Suppressor macrophage (primary cell): ENCODE measurements at regions not wholly inside any gene's neighbourhood (a gene's known extent, or its start where the extent isn't known, plus 50 kb on each side); places are given as distances from the start of the nearest gene placed in this dataset.
A peak's percentile ranks its signal among the peaks of the same experiment; 100 is the strongest.
"Not testable (repeated sequence)": the region's sequence is repeated elsewhere in the genome, so short reads cannot be mapped to it uniquely, and the experiment has no call there.

Experiments
- DNase-seq, 4 experiments: peaks; one replicate each; pipeline ENCODE4 v3.0.0-alpha.2; 2020 to 2022

DNA sequence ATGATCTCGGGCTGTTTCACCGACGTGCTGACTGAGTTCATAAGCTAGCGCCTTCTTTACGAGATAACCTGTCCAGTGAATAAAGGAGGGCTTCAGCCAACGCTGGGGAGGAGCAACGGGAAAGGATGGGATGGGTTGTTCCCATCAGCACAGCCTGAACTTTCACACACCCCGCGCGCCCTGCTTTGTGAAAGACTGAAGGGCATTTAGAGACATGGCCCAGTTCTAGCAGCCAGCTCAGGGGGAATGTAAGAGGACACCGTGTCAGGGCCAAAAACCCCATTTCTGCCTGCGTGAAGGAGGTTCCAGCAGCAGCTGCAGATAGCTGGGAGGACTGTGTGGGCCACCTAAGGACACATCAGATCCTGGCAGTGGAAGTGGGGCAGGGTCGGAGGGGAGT, 255.1 kb upstream of the RAB4A start:
- DNase-seq, result no peak

DNA sequence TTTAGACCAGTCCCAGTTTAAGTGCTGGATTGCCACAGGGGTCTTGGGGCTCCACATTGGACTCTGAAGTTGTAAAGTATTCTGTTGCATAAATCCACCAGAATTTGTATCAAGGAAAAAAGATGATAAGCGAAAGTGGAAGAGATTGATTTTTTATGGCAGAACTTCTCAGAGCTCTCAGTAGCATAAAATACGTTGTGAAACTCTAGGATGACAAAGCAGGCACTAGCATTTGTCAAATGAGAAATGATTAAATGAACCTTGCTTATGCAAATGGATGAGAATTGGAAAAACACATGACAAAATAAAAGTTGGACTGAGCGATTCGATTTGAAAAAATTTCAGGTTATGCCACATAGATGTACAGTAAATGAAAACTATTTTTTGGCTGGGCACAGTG, 253.8 kb upstream of the RAB4A start:
- DNase-seq, result peak in 2 of 4 experiments; percentile 28 to 31

DNA sequence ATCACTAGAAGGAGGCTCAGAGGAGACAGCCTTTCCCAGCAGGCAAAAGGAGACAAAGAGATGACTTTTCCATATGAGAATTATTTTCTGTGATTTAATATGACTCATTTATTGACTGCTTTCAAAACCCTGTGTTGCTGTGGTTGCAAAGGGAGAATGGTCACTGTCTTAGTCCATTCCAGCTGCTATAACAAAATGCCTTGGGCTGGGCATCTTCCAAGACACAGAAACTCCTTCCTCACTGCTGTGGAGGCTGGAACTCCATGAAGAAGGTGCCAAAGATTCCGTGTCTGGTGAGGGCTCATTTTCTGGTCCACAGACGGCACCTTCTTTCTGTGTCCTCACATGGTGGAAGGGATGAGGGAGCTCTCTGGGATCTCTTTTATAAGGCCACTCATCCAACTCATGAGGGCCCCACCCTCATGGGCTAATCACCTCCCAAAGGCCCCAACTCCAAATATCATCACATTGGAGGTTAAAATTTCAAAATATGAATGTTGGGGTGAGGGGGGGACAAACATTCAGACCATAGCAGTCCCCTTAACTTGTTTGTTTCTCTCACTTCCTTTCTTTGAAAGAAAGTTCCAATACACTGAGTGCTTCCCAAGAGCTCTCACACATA, 252.1 kb upstream of the RAB4A start:
- DNase-seq, result no peak

DNA sequence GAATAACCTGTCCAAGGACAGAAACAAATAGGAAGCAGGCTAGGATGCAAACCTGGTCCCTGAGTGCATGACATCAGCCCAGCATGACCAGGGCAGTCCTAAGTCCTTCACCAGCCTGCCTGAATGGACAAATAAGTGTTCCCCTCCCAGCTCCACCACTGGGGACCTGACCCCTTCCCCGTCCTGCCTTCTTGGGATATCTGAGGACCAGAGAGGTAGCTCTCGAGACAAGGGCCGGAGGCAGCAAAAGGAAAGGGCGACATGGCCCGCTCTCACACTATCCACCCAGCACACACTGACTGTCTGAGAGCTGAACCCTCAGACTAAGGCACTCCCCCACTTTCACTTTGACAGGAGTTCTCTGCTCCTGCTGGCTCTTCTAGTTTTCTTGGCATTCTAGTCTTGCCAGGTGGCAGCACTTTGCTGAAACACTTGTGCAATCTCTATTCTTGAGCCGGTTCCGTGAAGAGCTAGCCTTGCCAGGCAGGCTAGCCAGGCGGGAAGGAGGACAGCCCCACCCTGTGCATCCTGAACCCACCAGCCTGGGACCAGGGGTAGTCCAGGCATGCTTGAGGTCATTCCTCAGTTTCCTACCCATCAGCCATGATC, 251.1 kb upstream of the RAB4A start:
- no peak for DNase-seq

DNA sequence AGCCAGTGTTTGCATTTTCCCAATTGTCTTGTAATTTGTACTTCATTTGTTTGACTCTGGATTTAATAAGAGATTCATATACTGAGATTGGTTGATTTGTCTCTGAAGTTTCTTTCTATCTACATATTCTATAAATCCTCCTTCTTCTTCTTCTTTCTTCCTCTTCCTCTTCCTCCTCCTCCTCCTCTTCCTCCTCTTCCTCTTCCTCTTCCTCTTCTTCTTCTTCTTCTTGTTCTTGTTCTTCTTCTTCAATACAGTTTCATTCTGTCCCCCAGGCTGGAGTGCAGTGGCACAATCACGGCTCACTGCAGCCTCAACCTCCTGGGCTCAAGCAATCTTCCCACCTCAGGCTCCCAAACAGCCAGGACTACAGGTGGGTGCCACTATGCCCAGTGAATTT, 249.9 kb upstream of the RAB4A start:
- DNase-seq, result not testable (repeated sequence)

- DNase-seq, result peak; percentile 38 to 65 (median 51)
These were observed 248.1 kb upstream of the RAB4A start for GRCh38 chr1:229022595-229023333.

- DNase-seq, result peak; percentile 78 to 89 (median 88)
These were observed 247.1 kb upstream of the RAB4A start for GRCh38 chr1:229023651-229024300.

GRCh38 chr1:229024528-229025130, 246.3 kb upstream of the RAB4A start:
- DNase-seq, result peak; percentile 70 to 86 (median 83)

- DNase-seq, result no peak
These were observed 245.3 kb upstream of the RAB4A start for GRCh38 chr1:229025576-229025975.

DNA sequence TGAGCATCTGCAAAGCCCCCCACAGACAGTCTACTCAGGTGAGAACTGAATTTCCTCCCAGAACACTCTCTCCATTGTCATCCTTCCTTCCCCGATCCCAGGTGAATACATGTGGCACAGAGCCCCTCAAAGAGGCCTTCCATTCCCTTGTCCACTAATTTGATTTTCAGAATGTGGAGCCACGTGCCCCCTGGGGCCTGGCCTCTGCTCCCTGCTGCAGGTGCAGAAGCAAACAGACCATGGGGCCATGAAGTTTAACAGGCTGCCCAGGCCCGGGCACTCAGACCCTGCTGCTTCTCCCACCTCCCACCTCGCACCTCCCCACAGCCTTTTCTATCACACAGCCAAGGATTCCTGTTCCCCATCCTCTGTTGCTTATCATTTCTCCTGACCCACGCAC, 243.8 kb upstream of the RAB4A start:
- DNase-seq, result no peak

DNA sequence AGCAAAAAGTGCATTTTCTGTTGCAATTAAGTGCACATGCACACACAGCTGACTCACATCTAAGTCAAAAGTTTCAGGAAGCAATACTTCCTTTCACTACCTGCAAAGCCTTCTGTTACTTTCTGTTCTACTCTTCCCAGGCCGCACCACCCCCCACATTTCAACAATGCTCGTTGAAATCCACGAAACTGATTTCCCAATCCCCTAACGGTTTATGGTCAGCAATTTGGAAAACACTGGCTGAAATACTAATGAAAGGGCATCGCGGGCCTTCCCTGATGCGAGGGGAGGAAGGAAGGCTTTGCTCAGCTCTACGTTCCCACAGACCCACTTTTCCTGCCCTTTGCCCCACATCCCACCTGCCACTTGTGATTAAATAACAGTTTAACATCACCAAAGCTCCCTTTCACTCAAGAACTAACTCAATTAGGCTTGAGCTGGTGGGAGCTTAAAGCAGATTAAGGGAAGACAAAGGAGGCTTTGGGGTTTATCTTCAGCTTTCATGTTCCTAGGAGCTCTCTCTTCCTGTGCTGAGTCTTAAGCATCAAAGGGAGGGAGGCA, 243.2 kb upstream of the RAB4A start:
- peak; percentile 68 to 85 (median 77) for DNase-seq

DNA sequence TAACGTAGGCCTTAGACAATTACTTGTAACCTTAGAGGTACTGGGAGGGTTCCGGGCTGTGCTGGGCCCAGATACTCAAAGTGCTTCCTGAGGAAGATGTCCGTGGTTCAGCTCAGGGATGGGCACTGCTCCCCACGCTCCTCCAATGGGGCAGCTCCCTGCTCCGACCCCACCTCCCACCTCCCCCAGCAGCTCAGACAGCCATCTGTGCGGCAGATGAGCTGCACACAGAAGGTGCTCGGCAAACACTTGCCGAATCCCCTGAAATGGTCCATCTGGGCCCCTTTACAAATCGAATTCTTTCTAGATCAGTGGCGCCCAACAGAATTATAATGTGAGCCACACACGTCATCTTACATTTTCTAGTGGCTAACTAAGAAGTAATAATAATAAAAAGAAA, 242.4 kb upstream of the RAB4A start:
- no peak for DNase-seq

GRCh38 chr1:229028987-229029878, 241.7 kb upstream of the RAB4A start:
- DNase-seq, result peak in 2 of 4 experiments; percentile 32 to 45

DNA sequence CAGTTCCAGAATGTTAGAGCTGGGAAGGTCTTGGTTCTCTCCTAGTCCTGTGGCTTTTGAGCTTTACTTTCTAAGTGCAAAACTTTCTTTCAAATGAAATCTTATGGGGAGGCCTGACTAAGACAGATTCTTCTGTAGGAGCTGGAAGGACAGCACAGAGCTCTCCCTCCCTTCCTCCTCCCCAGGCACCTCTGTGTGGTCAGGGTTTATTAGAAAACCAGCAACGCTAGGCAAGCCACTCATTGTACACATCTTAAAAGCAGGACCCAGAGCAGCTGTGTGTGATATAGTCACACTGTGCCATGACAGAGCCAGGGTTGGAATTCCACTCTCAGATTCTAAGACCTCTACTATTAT, 241.1 kb upstream of the RAB4A start:
- peak in 1 of 4 experiments; percentile 31 for DNase-seq

DNA sequence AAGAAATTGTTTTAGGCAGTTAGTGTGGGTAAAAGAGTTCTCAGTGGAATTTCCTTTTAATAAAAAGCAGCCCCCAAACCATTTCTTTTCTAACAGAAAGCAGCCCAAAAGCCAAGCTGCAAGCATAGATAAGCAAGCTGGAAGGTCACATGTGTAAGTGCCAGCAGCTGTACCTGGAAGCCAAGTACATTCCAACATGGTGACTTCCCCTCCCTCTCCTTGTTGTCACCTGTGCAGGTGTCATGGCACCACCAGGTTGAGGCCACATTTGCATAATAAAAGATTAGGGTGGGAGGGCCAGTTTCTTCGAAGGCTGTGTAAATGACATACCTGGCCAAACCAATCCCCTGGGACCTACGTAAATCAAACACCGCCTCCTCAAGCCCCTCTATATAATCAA, 240.3 kb upstream of the RAB4A start:
- no peak for DNase-seq

DNA sequence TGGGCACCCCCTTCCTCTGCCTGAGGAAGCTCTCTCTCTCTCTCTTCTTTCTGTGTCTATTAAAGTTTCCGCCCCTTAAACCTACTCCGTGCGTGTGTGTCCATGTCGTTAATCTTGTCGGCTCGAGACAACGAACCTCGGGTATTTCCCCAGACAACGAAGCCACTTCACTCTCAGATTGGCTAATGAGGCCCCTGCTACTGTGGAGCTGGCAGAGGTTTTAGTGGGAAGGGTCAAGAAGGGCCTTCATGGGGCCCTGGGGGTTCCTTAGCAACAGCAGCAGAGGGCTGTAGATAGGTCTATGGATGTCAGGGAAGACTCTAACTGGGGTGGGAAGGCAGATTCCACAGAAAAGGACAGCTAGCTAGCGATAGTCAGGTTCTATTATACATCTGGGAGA, 239.8 kb upstream of the RAB4A start:
- no peak for DNase-seq

DNA sequence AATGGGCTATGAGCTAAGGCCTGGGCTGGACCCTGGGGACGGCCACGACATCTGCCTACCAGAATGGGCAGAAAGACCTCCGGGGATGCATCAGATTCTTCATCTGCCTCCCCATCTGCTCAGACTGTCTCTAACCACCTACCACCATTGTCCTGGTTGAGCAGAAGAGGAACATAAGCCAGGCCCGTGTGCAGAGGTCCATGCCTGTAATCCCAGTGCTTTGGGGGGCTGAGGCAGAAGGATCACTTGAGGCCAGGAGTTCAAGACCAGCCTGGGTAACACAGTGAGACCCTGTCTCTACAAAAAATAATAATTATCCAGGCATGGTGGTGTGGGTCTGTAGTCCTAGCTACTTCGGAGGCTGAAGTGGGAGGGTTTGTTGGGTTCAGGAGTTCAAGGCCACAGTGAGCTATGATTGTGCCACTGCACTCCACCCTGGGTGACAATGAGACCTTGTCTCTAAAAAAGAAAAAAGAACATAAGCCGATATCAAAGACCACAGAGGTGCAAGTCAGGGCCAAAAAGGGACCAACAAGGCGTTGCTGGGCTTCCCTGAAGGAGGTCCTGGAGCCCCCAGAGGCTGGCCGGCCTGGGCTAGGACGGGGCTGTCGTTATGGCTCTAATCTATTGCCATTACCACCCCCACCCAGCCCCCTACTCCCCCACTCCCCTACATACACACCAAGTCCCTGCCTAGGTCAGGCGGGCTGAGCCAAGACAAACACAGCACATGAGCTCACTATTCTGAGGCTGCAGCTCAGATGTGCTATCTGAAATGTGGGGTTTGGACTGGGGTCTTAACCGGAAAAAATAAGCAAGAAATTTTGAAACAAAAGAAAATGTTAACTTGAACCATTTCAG, 239.2 kb upstream of the RAB4A start:
- DNase-seq, result no peak

DNA sequence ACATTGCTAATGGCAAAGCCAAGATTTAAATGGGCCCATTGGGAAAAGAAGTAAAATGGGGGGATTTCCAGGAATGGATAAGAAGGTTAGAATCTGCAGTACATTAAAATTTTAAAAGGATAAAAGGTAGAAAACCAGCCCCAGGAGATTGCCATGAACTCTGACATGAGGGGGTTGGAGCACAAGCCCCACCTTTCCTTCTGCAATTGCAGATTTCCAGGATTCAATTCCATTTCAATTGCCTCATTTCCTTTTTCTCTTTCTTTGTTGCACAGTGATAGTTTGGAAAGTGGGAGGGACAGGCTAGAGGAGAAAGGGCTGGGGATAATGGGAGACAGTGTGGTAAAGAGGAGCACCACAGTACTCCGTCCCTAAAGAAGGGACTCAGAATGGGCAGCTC, 238.5 kb upstream of the RAB4A start:
- DNase-seq, result no peak

- no peak for DNase-seq
These were observed 237.4 kb upstream of the RAB4A start for GRCh38 chr1:229033480-229033879.

DNA sequence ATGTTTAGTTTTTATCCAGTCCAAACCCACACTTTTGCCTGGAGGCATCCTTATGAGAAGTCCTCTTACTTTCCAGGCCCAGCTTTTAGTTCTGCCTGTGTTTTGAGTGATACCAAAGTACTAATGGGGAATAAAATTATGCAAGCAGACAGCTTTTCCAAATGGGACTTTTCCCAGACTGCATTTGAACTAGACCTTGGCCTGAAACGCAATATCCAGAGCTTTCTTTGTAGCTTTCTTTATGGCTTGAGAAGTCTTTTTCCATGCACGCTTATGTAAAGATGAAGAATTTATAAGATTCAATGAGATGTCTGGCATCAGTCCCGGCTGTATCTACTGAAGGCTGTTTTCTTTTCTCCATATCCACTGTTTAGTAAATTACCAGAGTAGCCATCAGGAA, 236.6 kb upstream of the RAB4A start:
- no peak for DNase-seq
